ENCODE measurements at regions not wholly inside any gene's neighbourhood (a gene's known extent, or its start where the extent isn't known, plus 50 kb on each side); places are given as distances from the start of the nearest gene placed in this dataset.

GRCh38 chr17:62186841-62187240 is 121.8 kb upstream of the MED13 start:
- TF ChIP-seq CTCF (IDR thresholded peaks at IDR 0.05), result no peak
- TF ChIP-seq ZBTB43 (CRISPR knock-in tag; IDR thresholded peaks at IDR 0.05), result no peak
- no peak for TF ChIP-seq SOX15 (CRISPR knock-in tag; IDR thresholded peaks at IDR 0.05)
- no peak for TF ChIP-seq PRDM15 (CRISPR knock-in tag; IDR thresholded peaks at IDR 0.05)
- no peak for TF ChIP-seq CREB1 (CRISPR knock-in tag; IDR thresholded peaks at IDR 0.05)
- TF ChIP-seq CREM (CRISPR knock-in tag; IDR thresholded peaks at IDR 0.05), result no peak
- no peak for TF ChIP-seq ZNF671 (CRISPR knock-in tag; IDR thresholded peaks at IDR 0.05)
- TF ChIP-seq MXD4 (CRISPR knock-in tag; IDR thresholded peaks at IDR 0.05; ENCODE audit: borderline replicate concordance), result no peak
- TF ChIP-seq E2F5 (CRISPR knock-in tag; IDR thresholded peaks at IDR 0.05), result no peak
- TF ChIP-seq SP1 (CRISPR knock-in tag; conservative IDR thresholded peaks at IDR 0.05), result no peak
- TF ChIP-seq TP53 (CRISPR knock-in tag; IDR thresholded peaks at IDR 0.05), result no peak
- no peak for TF ChIP-seq NFYB (CRISPR knock-in tag; conservative IDR thresholded peaks at IDR 0.05; ENCODE audit: low read depth)

Data from WTC11 (cell line).